GM18867 (cell line): ENCODE measurements at regions not wholly inside any gene's neighbourhood (a gene's known extent, or its start where the extent isn't known, plus 50 kb on each side); places are given as distances from the start of the nearest gene placed in this dataset.

Experiments
- ATAC-seq: cut with Tn5 transposase; IDR thresholded peaks from one replicate; pipeline ENCODE4 v1.9.1; 2021; ENCODE audit warnings: mild to moderate bottlenecking, moderate library complexity; ENCODE audit not compliant: unreplicated experiment

DNA sequence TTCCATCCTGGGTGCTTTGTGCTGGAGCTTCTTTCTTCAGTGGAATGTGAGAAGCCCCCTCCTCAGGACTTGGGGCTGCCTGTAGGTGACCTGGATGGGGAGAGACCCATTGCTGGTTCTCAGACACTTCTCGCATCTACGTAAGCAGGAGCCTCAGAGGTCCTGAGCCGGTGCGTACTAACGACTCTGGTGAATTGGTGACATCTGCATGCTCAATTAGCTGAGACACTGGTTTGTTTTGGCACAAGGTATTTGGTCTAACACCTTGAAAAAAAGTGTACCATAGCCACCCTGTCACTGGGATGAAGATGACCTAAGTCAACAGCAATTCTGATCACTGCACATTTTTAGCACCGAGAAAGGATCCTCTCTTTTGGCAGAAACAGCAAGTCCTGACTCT is 57.7 kb downstream of the LRRC30 start:
- no peak for ATAC-seq

DNA sequence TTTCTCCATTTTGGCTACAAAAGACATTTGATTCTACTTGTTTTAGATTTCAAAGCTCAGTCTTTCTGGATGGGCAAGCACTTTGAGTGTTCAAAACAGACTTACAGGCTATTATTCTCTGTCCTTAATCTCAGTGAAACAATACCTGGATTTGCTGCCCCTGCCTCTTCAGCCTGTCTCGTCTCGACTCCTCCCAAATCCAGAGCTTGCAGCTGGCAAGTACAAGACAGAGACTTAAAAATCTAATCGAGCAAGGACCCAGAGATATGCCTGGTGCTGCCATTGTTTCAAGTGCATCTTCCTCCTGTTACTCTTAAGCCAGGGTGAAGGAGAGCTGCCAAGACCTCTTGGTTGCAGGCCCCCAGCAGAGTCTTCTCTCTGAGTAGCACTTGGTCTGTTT is 59.2 kb downstream of the LRRC30 start:
- no peak for ATAC-seq

DNA sequence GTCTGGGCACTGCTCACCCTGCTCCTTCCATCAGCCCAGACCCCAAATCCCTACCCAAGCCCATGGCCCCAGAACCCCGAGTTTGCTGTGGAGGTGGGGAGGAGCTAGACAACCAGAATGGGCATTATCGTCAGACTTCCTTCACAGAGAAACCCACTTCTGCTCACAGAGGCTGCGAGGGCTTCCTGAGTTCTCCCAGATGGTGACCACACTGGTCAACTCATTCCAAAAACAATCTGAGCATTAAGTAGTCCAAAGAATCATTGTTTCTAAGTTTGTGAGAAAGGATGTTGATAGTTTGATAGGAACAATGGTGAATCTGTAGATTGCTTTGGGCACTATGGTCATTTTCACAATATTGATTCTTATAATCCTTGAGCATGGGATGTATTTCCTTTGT is 60.2 kb downstream of the LRRC30 start:
- ATAC-seq = no peak

DNA sequence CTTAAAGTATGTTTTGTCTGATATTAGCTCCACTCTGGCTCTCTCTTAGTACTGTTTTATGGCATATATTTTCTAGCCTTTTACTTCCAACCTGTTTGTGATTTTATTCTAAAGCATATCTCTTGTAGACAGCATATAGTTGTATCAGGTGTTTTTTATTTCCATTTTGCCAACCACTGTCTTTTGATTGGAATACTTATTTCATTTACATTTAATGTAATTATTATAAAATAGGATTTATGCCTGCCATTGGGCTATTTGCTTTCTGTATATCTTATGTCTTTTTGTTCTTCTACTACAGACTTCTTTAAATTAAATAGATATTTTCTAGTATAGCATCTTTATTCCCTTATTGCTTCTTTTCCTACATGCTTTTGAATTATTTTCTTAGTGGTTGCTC is 67.3 kb downstream of the LRRC30 start:
- ATAC-seq = no peak

DNA sequence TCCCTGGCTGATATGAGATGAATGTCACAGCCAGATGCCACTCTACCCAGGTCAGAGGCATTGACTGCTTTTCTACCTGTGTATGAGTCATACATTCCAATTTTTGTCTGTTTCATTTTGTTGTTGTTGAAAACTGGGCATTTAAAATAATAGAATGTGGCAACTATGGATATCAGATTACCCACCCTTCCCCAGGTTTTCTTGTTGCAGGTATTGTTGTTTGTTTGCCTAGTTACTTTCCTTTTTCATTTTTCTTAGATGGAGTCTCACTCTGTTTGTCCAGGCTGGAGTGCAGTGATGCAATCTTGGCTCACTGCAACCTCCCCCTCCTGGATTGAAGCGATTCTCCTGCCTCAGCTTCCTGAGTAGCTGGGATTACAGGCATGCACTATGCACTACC is 70.2 kb downstream of the LRRC30 start:
- no peak for ATAC-seq

DNA sequence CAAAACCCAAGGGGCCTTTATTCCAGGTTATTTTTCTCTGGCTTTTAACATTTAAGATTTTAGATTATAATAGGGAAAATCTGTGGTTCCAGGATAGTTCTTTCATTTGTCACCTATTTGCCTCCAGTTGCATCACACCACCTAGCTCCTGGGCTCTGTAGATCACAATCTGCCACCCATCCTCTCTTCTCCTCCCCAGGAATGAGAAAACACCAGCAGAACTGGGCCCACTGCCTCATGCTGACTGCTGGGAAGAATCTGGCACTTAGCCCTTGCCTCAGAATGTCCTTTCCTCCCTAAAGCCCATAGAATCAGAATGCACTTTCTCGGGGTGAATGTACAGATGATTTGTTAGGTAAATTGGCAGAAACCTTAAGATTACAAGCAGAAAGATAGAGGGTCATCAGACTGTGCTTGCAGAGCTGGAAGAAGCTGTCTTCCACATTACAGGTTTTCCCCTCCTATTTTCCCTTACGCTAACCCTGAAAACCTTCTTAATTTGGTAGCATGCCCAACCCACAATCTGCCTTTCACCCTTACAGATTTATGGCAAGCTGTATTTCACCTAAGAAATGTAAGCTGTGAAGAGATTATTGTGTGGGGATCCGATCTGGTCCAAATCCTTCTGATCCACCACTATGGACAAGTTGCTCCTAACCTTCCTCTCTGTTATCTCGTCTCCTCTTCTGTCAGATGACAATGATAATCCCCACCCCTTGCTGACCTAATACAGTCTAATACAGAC is 72.6 kb downstream of the LRRC30 start:
- no peak for ATAC-seq

DNA sequence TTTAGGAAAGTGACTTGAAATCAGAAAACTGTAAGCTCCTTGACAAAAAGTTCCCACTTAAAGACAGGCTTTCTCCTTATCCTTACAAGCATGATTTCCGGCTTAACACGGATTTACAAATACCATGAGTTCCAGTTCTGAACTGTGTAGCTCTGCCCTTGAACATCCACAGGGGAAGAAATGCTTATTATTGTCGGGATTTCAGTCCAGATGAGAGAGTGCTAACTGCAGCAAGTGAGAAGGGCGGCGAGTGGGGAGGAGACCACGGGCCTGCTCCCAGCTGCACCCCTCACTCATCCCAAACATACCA is 73.1 kb downstream of the LRRC30 start:
- no peak for ATAC-seq

DNA sequence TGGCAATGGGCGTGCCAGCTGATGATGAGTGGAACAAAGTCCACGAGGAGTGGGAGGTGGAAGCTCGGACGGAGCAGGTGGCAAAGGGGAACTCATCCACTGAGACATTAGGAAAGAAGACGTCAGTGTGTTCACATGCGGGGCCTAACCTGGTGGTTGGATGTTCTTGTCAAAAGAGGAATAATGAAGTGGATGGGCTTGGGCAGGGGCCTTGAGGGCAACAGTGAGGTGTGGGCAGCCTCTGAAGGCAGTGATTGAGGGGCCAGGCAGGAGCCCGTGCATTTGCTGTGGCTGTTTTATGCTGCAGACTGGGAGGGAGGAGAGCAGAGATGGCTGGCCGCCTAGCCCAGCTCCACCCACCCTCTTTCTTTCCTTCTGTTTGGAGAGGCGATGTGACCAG is 74.5 kb downstream of the LRRC30 start:
- no peak for ATAC-seq

DNA sequence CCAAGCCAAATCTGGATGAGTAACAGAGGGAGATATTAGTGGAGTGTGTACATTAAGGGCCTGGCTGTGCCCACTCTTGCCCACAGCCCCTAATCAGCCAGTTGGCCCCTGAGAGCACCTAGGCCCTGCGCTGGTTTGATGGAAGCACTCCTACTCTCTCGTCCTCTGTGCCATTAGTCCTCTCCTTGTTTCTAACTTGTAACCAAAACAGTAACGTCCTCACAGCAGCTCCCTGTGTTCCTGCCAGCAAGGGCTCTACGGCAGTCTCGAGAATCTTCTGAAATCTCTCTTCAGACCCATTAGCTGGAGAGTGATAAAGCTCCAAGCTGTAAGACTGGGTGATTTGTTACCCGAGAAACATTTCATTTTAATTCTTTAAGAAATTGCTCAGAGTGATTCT is 76.1 kb downstream of the LRRC30 start:
- ATAC-seq = no peak

DNA sequence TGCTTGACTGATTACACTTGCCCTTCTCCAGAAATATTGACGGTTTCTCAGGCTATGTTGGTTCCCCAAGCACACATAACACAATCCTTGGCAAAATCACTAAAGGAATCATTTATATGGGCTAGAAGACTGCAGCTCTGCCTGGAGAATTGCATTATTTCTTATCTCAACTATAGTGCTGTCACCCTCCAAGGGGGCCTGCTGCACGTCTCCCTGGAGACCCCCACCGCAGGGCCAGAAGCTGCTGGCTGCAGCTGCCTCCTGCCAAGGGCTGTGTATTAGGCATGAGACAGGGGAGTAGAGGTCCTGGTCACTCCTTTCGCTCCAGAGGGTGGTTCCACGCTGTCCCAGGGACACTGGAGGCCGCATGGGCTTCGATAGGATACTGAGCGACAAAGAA is 76.6 kb downstream of the LRRC30 start:
- no peak for ATAC-seq

DNA sequence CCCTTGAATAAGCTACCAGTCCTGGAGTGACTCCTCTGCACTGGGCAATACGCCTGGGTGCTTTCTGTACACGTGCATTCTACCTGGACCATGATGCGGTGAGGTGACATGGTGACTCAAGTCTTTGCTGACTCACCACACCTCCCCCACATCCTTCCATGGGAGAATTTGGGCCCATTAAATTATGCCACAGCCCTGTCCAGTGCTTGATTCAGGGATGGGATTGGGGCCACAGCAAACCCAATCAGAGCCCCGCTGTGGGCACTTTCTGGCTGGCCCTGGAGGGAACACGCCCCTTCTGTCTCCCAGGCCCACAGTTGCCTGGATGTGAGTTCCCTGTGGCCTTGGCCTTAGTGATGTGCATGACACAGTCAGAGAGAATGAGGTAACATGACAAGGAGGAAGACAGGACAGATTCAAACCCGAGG is 86.9 kb downstream of the LRRC30 start:
- no peak for ATAC-seq

DNA sequence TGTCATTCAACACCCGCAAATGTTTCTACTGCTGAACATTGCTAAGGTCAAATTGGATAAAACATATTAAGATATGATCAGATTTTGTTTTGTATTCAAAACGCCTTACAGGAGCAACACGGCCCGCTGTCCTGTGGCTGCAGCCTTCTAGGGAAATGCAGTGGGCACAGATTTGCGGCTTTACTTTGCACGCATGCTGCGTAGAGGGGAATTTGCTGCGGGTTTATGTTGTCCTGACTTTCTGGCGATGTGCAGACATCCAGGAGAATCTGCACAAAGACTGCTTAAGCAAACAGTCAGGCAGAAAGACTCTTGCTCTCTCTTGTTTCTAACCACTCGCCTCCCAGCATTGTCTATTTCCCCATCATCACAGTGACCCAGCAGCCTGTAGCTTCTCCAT is 88.3 kb downstream of the LRRC30 start:
- ATAC-seq = no peak

DNA sequence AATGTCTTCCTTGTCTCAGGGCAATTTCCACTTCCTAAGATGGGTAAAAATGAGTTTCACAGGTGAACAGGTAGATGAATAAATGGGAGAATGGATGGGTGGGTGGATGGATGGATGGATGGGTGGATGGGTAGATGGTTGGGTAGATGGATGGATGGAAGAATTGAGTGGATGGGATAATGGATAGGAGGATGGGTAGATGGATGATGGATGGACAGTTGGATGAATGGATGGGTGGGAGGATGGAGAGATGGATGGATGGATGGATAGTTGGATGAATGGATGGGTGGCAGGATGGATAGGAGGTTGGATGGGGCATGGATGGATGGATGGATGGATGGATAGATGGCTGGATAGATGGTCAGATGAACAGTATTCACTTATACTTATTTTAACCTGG is 90.9 kb downstream of the LRRC30 start:
- ATAC-seq = no peak

DNA sequence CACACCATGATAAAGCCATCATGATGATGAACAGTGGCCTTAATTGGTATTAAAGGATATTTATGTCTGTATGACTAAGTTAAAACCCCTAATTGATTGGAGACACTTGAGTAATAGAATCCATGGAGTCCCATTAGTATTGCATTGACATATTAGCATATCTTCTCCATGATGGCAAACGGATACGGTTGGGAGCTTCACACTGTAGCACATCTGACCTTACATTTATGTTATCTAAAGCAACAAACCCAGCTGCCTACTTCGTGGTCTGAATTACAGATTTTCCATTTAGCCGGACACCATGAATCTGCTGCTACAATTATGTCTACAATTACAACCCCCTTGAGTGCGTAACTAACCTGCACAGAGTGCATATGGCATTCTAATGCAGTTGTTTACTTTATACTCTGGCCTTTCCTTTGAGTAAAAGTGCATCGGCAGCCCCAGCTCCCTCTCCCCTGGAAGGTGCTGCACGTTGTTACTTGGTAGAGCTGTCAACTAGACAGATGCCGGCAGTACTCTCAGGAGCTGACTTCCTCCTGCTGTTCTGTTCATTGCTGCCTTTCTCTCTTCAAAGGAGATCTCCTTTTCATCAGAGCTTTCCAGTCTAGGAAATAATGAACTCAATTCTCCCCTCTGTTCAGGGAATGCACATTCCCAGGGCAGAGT is 92.1 kb downstream of the LRRC30 start:
- no peak for ATAC-seq

DNA sequence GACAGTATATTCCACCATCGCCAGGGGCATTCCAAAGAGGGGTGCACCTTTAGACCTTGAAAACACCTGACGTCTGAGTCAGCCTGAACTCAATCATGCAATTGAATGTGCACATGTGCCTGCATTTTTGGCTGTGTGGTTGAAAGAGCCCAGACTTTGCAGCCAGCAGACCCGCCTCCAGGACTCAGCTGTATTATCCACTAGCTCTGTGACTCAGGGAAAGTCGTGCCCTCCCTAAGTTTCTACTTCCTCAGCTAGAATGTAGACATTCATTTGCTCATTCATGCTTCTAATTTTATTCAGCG is 94.2 kb downstream of the LRRC30 start:
- no peak for ATAC-seq

DNA sequence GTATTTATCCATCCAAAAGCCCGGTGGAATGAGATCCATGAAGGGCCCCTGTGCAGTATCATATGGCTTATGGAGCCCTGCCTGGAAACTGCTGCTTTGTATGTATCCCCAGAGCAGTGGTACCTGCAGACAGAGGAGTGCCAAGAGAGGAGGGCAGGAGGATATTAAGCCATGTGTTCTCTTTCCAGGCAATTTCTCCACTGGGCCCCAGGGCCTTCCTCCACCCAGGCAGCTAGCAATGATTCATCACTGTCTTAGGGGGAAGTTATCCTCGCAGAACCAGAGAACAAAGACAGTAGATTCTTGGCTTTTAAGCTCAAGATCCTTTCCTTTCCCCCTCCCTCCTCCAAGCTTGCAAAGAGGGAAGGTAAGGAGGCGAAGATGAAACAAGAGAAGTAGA is 98.1 kb downstream of the LRRC30 start:
- no peak for ATAC-seq

DNA sequence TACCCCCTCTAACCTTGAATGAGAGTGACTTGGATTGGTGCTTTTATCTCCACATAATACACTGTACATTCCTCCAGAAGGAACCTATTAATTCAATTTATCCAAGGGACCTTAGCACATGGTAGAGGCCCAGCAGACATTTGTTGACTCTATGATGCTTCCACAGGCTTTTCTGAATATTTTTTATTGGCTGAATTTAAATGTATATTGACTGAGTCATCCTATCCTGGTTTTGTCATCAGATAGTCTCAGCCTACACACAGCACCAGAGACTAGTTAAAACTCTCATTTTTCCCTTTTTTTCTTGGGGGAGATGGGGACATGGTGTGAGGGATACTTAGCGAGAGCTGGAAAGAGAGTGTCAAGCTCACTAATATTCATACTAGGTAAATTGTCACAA is 101.6 kb downstream of the LRRC30 start:
- ATAC-seq = no peak

DNA sequence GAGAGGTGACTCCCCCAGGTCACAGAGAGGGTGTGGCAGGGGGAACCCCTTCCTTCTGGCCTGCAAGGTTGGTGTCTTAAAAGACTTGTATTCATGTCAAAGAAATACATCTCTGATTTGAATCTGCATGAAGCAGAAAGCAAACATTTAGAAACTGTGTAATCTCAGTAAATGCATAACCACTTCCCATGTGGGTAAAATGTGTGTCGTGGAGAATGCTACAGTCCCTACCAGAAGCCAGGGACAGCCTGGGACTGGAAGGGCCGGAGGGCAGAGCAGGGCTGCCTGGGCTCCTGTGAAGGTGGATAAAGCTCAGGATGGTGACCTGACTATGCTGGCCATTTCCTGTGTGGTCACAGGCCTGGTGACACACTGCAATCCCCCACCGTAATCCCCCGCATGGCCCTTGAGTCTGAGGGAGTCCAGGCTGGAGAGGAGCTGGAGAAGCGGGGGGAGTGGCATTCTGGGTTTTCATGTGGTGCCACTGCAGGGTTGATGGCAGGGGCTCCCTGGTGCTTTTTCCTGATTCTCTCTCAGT is 102.2 kb downstream of the LRRC30 start:
- no peak for ATAC-seq

DNA sequence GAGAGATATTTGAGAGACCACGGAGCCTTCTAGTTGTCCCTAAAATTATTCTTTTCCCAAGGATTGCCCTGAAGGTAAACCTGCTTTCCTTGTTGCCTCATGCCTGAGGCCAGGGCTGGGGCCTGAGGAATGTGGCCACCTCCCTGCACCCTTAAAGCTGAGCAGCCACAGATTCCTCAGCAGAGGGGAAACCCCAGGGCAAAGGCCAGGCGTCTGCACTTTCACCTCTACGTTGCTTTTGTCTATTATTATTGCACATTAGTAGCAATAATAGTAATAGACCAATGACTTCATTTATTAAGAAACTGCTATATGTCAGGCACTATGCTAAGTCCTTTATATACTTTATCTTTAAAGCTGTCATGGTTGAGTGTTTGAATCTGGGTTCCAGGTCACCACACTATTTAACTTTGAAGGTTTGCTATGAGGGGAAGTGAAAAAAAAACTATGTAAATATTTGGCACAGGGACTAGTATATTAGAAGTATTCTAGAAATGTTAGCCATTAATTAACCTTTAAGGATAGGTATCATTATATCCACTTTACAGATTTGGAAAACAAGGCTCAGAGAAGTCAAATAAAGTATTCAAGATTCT is 104.2 kb downstream of the LRRC30 start:
- ATAC-seq = no peak

DNA sequence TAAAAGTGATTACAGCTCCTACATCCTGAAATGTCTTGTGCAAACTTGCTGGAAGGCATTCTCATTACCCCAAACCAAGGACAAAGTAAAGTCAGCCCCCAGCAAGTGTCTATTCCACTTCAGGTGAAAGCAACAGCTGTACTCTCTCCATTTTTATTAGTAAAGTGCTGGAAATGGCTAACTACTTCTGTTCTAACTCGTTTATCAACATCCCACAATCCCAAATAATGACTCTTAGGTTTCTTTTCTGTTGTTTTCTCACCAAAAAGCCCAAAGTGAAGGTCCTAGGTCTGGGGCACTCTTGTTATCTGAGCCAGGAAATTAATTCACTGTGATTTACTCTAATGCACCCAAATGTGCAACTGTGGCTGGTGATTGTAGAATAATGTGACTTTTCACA is 105.7 kb downstream of the LRRC30 start:
- ATAC-seq = no peak

DNA sequence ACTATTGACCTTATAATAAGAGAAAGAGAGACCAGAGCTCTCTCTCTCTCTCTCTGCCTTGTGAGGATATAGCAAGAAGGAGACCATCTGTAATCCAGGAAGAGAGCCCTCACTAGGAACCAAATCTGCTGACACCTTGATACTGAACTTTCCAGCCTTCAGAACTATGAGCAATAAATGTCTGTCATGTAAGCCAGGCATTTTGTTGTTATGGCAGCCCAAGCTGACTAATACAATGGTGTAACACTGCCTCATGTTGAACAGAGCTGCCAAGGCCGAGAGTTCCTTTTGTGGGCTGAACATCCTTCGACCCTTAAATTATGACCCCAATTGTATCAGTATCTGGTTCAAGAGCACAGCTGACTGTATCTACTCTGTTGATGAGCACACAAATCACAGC is 108.0 kb downstream of the LRRC30 start:
- no peak for ATAC-seq

DNA sequence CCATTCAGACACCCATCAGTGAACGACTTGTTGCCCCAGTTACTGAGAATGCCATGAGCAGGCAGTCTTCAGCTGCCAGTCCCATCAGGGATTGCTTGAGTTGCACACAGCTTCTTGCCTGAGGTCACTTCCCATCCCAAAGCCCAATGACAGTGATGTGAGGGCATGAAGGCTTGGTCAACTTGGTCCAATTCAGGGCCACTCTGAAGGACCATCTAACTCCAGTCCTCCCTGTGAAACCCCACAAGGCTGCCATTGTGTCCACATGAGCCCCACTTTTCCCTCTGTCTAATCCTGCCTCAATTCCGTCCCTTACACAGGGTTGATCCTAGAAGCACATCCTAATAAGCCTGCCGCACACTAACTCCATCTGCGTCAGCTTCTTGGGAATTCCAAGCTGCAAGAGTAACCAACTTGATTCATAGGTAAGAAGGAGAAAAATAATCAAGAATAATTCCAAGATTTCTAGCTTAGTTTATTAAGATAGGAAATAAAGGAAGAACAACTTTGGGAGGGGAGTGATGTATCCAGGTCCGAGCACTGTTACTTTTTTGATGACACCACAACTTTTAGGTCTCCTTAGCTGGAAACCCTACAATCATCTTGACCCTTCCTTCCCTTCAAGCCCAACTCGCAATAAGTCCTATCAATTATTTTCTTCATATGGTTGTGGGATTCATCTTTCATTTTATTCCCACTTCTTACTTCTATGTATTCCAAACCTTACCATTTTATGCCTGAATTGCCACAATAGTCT is 110.9 kb downstream of the LRRC30 start:
- no peak for ATAC-seq
